ENCODE measurements at regions not wholly inside any gene's neighbourhood (a gene's known extent, or its start where the extent isn't known, plus 50 kb on each side); places are given as distances from the start of the nearest gene placed in this dataset.

DNA sequence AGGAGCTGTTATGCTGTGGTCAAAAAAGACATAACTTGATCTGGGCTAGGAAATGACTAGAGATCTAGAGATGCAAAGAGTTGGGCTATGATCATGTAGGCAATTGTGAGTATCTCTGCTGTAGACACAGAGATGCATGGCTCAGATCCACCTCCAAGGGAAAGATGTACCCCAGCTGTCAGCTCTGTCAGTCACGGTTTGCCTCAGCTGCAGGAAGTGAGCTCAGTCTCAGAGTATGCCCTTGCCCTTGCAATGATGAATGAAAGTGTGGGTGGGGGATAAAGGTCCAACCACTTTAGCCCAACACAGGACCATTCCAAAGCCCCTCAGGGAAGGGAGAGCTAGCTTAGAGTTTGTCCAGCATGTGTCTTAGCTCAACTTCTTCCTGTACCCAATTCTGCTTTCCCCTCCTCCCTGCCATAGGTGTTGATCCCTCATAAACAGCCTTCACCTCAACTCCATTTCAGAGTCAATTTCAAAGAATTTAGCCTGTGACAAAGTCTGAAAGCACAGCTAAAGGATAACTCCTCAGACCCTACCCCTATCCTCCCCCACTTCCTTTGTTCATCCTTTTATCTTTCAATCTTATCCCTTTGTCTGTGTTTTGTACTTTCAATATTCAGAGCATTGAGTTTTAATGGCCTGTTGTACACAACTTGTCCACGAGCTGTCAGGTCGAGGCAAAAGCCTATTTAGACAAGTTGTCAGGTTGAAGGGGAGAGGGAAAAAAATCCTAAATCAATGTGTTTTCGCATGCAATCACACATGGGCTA lies 90.6 kb downstream of the MID1IP1 start:
- TF ChIP-seq EZH2 (IDR thresholded peaks at IDR 0.05; ENCODE audit: insufficient read depth, poor library complexity, severe bottlenecking) (no peak), EZH2phosphoT487 (IDR thresholded peaks at IDR 0.05; ENCODE audit: insufficient read depth, low read depth) (no peak)
